CD14-positive monocyte (primary cell): ENCODE measurements at regions not wholly inside any gene's neighbourhood (a gene's known extent, or its start where the extent isn't known, plus 50 kb on each side); places are given as distances from the start of the nearest gene placed in this dataset.

Experiments used
- DNase-seq, 3 donors: peaks; one replicate each; pipeline ENCODE4 v3.0.0-alpha.2; 2011 to 2022
- H2AFZ ChIP-seq: 2 replicates; pipeline ENCODE4 v1.6.0; 2012; ENCODE audit warnings: mild to moderate bottlenecking, low read depth, low read length, inconsistent platforms; ENCODE audit not compliant: insufficient read depth, poor library complexity, severe bottlenecking
- H3K27ac ChIP-seq, 2 donors: 1 replicate in 1 of 2; 2 replicates in 1 of 2; pipeline ENCODE4 v1.5.1; 2012 to 2013; ENCODE audit warnings: low read length in 2 of 2, control low read depth in 1 of 2, inconsistent platforms in 1 of 2, low read depth in 1 of 2, mild to moderate bottlenecking in 1 of 2
- H3K27me3 ChIP-seq, 2 donors: one replicate each; pipeline versions ENCODE4 v1.6.0 to v1.6.1; 2011 to 2013; ENCODE audit warnings: low read length in 2 of 2; ENCODE audit not compliant: control insufficient read depth in 2 of 2, insufficient read depth in 2 of 2
- H3K36me3 ChIP-seq, 2 donors: replicated peaks in 1 of 2; 1 replicate in 1 of 2; 2 replicates in 1 of 2; pipeline versions ENCODE4 v1.5.1 to v1.6.1; 2012 to 2013; ENCODE audit warnings: low read length in 2 of 2, control low read depth in 1 of 2, inconsistent platforms in 1 of 2, mild to moderate bottlenecking in 1 of 2; ENCODE audit not compliant: insufficient read depth in 2 of 2, control insufficient read depth in 1 of 2
- H3K4me1 ChIP-seq, 2 donors: 1 replicate in 1 of 2; 2 replicates in 1 of 2; pipeline versions ENCODE4 v1.5.1 to v1.6.1; 2012 to 2013; ENCODE audit warnings: low read length in 2 of 2, control low read depth in 1 of 2, inconsistent platforms in 1 of 2, mild to moderate bottlenecking in 1 of 2, moderate library complexity in 1 of 2; ENCODE audit not compliant: insufficient read depth in 2 of 2, control insufficient read depth in 1 of 2
- H3K4me2 ChIP-seq: replicated peaks from 2 replicates; pipeline ENCODE3; 2012; ENCODE audit warnings: low read length, moderate library complexity, mild to moderate bottlenecking; ENCODE audit not compliant: poor library complexity, severe bottlenecking; ENCODE audit errors: extremely low read depth
- H3K4me3 ChIP-seq, 3 experiments: fragments of 200-600 bp in 1 of 3; sonication (generic) in 1 of 3; replicated peaks in 1 of 3; 1 replicate in 2 of 3; 2 replicates in 1 of 3; pipeline ENCODE4 v1.5.1; 2011 to 2013; ENCODE audit warnings: low read length in 3 of 3, mild to moderate bottlenecking in 3 of 3, control low read depth in 2 of 3, low read depth in 2 of 3, inconsistent platforms in 1 of 3, moderate library complexity in 1 of 3
- H3K79me2 ChIP-seq: 2 replicates; pipeline ENCODE4 v1.6.0; 2012; ENCODE audit warnings: mild to moderate bottlenecking, control low read depth, inconsistent platforms, low read length, moderate library complexity; ENCODE audit not compliant: insufficient read depth
- H3K9ac ChIP-seq: 2 replicates; pipeline ENCODE4 v1.6.0; 2017; ENCODE audit warnings: low read length, mild to moderate bottlenecking; ENCODE audit not compliant: insufficient read depth, poor library complexity, severe bottlenecking
- H3K9me3 ChIP-seq, 2 donors: replicated peaks in 1 of 2; 1 replicate in 1 of 2; 2 replicates in 1 of 2; pipeline versions ENCODE4 v1.5.1 to v1.6.1; 2012 to 2013; ENCODE audit warnings: low read length in 2 of 2, control low read depth in 1 of 2; ENCODE audit not compliant: control insufficient read depth in 1 of 2, insufficient read depth in 1 of 2
- H4K20me1 ChIP-seq: 2 replicates; pipeline ENCODE4 v1.6.0; 2012; ENCODE audit warnings: mild to moderate bottlenecking, low read length, control low read depth, moderate library complexity; ENCODE audit not compliant: insufficient read depth
- H3K27ac Mint-ChIP-seq, 7 donors: one replicate each; pipeline ENCODE4 v1.8.0; 2020; ENCODE audit warnings: mild to moderate bottlenecking in 7 of 7, mixed read lengths in 7 of 7, moderate library complexity in 6 of 7, inconsistent platforms in 2 of 7
- H3K27me3 Mint-ChIP-seq, 3 donors: one replicate each; pipeline ENCODE4 v1.8.0; 2021 to 2022; ENCODE audit warnings: low read depth in 3 of 3, mild to moderate bottlenecking in 3 of 3, mixed read lengths in 3 of 3, moderate library complexity in 3 of 3, inconsistent platforms in 1 of 3
- H3K36me3 Mint-ChIP-seq, 2 donors: one replicate each; pipeline ENCODE4 v1.8.0; 2020; ENCODE audit warnings: mixed read lengths in 2 of 2, inconsistent platforms in 1 of 2, mild to moderate bottlenecking in 1 of 2
- H3K4me1 Mint-ChIP-seq: one replicate; pipeline ENCODE4 v1.8.0; 2020; ENCODE audit warnings: mild to moderate bottlenecking, mixed read lengths
- H3K4me3 Mint-ChIP-seq, 2 donors: one replicate each; pipeline ENCODE4 v1.8.0; 2020; ENCODE audit warnings: mild to moderate bottlenecking in 2 of 2, mixed read lengths in 2 of 2, moderate library complexity in 1 of 2
- H3K9me3 Mint-ChIP-seq, 7 donors: one replicate each; pipeline ENCODE4 v1.8.0; 2020 to 2022; ENCODE audit warnings: mixed read lengths in 7 of 7, mild to moderate bottlenecking in 6 of 7, moderate library complexity in 6 of 7, inconsistent platforms in 2 of 7
- WGBS: methylation state at CpG from one replicate; pipeline ENCODE4 v1.1.5; 2013; ENCODE audit warnings: missing lambda C conversion rate; ENCODE audit not compliant: insufficient coverage; 5-methylcytosine and 5-hydroxymethylcytosine counted together
- intact Hi-C, 2 donors: fragments of 100-400 bp; cut with micrococcal nuclease; formaldehyde crosslinking; loops; one replicate each; pipeline versions ENCODE4 v1.15.0 to v1.15.1; 2023
- TF ChIP-seq, protein P1 (sequence below): fragments of 200-600 bp; IDR thresholded peaks from one replicate; pipeline ENCODE4 v1.8.0; 2022; ENCODE audit warnings: antibody characterized with exemption, mild to moderate bottlenecking

DNA sequence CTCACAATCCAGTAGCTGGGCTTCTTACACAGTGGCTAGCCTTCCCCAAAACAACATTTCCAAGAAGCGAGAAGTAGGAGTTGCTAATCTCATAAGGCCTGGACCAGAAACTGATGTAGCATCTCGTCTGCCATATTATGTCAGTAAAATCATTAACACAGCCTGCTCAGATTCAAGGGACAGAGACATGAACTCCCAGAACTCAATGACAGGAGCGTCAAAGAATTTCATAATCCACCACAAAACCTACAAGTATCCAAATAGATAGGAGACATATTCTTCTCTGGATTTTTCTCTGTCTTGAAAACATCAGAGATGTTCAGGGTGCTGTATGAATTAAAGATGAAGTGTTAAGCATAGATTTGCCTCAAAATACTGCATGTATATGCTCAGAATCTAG, 457.6 kb upstream of the ACTBL2 start:
- H3K4me1 ChIP-seq: no peaks in the 10 kb centered on the region
- Mint-ChIP-seq H3K27ac (no peak overlapping the region), H3K27me3 (peaks cover 0 to 2% (median 2%) of the 10 kb centered on the region in 3 donors), H3K36me3 (no peaks in the 10 kb centered on the region), H3K9me3 (peaks cover 0 to 4% (median 2%) of the 10 kb centered on the region in 7 donors), H3K4me1 (no peaks in the 10 kb centered on the region), H3K4me3 (no peak overlapping the region)
- no peak overlapping the region for H3K4me2 ChIP-seq
- WGBS: 92% methylated on average over 2 of the region's 3 CpGs
- no peaks in the 10 kb centered on the region for H3K36me3 ChIP-seq
- H3K4me3 ChIP-seq: no peak overlapping the region
- no peak overlapping the region for H3K27ac ChIP-seq
- H3K27me3 ChIP-seq: no peaks in the 10 kb centered on the region
- H3K79me2 ChIP-seq: no peaks in the 10 kb centered on the region
- intact Hi-C loops: no loop called here
- TF ChIP-seq, protein P1, sequence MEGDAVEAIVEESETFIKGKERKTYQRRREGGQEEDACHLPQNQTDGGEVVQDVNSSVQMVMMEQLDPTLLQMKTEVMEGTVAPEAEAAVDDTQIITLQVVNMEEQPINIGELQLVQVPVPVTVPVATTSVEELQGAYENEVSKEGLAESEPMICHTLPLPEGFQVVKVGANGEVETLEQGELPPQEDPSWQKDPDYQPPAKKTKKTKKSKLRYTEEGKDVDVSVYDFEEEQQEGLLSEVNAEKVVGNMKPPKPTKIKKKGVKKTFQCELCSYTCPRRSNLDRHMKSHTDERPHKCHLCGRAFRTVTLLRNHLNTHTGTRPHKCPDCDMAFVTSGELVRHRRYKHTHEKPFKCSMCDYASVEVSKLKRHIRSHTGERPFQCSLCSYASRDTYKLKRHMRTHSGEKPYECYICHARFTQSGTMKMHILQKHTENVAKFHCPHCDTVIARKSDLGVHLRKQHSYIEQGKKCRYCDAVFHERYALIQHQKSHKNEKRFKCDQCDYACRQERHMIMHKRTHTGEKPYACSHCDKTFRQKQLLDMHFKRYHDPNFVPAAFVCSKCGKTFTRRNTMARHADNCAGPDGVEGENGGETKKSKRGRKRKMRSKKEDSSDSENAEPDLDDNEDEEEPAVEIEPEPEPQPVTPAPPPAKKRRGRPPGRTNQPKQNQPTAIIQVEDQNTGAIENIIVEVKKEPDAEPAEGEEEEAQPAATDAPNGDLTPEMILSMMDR: no peak
- no peak for DNase-seq
- no peak overlapping the region for H3K9ac ChIP-seq
- no peaks in the 10 kb centered on the region for H4K20me1 ChIP-seq
- no peaks in the 10 kb centered on the region for H3K9me3 ChIP-seq
- no peak overlapping the region for H2AFZ ChIP-seq

GRCh38 chr5:57939771-57940170, 457.2 kb upstream of the ACTBL2 start:
- no peaks in the 10 kb centered on the region for H3K27me3 ChIP-seq
- DNase-seq: no peak
- no peak overlapping the region for H3K4me3 ChIP-seq
- H2AFZ ChIP-seq: no peak overlapping the region
- H3K9ac ChIP-seq: no peak overlapping the region
- H3K27ac ChIP-seq: no peak overlapping the region
- no CpG with 5 or more reads among the region's 3 CpGs for WGBS
- no peak overlapping the region for H3K4me2 ChIP-seq
- Mint-ChIP-seq H3K9me3 (peaks cover 0 to 4% (median 2%) of the 10 kb centered on the region in 7 donors), H3K27me3 (peaks cover 0 to 2% (median 2%) of the 10 kb centered on the region in 3 donors), H3K36me3 (no peaks in the 10 kb centered on the region), H3K27ac (no peak overlapping the region), H3K4me3 (no peak overlapping the region), H3K4me1 (no peaks in the 10 kb centered on the region)
- H3K9me3 ChIP-seq: no peaks in the 10 kb centered on the region
- no peaks in the 10 kb centered on the region for H4K20me1 ChIP-seq
- intact Hi-C loops: no loop called here
- H3K36me3 ChIP-seq: no peaks in the 10 kb centered on the region
- TF ChIP-seq, protein P1: no peak
- H3K79me2 ChIP-seq: no peaks in the 10 kb centered on the region
- no peaks in the 10 kb centered on the region for H3K4me1 ChIP-seq
